ENCODE measurements at regions not wholly inside any gene's neighbourhood (a gene's known extent, or its start where the extent isn't known, plus 50 kb on each side); places are given as distances from the start of the nearest gene placed in this dataset.

DNA sequence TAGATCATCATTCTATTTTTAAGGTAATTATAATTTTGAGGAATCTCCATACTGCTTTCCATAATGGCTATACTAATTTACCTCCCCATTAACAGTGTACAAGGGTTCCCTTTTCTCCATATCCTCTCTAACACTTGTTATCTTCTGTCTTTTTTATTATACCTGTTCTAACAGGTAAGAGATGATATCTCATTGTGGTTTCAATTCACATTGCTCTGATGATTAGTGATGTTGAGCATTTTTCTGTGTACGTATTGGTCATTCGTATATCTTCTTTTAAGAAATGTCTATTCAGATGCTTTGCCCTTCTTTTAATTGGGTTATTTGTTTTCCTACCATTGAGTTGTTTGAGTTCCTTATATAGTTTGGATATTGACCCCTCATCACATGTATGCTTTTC, 81.6 kb upstream of the SCAF8 start:
- Histone ChIP-seq H3K4me1 (ENCODE audit: low read depth) (no peaks in the 10 kb centered on the region), H3K27ac (no peak overlapping the region), H3K4me3 (no peak overlapping the region), H3K9me3 (ENCODE audit: low read depth) (no peaks in the 10 kb centered on the region), H3K36me3 (no peaks in the 10 kb centered on the region), H3K27me3 (no peaks in the 10 kb centered on the region)
- TF ChIP-seq, protein P1, sequence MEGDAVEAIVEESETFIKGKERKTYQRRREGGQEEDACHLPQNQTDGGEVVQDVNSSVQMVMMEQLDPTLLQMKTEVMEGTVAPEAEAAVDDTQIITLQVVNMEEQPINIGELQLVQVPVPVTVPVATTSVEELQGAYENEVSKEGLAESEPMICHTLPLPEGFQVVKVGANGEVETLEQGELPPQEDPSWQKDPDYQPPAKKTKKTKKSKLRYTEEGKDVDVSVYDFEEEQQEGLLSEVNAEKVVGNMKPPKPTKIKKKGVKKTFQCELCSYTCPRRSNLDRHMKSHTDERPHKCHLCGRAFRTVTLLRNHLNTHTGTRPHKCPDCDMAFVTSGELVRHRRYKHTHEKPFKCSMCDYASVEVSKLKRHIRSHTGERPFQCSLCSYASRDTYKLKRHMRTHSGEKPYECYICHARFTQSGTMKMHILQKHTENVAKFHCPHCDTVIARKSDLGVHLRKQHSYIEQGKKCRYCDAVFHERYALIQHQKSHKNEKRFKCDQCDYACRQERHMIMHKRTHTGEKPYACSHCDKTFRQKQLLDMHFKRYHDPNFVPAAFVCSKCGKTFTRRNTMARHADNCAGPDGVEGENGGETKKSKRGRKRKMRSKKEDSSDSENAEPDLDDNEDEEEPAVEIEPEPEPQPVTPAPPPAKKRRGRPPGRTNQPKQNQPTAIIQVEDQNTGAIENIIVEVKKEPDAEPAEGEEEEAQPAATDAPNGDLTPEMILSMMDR (IDR thresholded peaks at IDR 0.05; ENCODE audit: low read depth, low read length) = no peak
- no peak for DNase-seq (ENCODE audit: low read depth in 1 of 2, low spot score in 1 of 2)

DNA sequence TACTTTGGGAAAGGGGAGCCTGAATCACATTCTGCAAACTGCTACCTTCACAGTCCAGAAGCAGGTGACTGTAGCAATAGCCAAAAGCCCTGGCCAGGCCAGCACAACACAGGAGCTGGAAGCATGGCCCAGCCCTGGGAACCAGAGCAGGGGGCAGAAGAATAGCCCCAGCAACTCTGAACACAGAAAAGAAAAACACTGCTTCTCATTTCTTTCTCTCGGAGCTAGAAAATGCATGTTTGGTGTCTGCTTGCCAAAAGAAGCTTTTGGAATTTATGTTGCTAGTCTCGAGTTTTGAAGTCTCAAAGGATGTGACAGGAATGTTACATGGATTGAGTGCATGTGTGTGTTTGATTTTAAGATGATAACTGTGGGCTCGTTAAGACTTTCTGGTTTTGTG, 79.8 kb upstream of the SCAF8 start:
- DNase-seq (ENCODE audit: low read depth in 1 of 2, low spot score in 1 of 2) = peak in 1 of 2 donors; percentile 32
- no peaks in the 10 kb centered on the region for H3K36me3 ChIP-seq
- no peak overlapping the region for H3K4me3 ChIP-seq
- TF ChIP-seq, protein P1 (IDR thresholded peaks at IDR 0.05; ENCODE audit: low read depth, low read length) = no peak
- no peaks in the 10 kb centered on the region for H3K27me3 ChIP-seq
- H3K27ac ChIP-seq = no peak overlapping the region
- no peaks in the 10 kb centered on the region for H3K4me1 ChIP-seq (ENCODE audit: low read depth)
- no peaks in the 10 kb centered on the region for H3K9me3 ChIP-seq (ENCODE audit: low read depth)

DNA sequence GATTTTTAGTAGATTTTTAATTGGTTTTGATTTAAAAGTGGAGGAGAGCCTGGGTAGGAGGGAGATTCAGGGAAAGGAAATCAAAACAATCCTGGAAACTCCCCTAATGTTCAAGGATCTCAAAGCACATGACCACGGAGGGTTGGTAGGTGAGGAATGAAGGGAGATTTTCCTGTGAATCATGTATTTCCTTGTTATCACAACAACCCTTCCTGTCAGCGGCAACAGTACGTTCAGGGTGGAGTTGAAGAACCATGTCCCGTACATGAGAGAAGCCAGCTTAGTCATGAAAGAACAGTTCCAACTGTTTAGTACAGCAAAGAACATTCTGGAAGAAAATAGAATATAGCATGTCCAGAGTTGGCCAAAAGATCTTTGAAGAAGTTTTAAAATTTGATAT, 79.4 kb upstream of the SCAF8 start:
- Histone ChIP-seq H3K9me3 (ENCODE audit: low read depth) (no peaks in the 10 kb centered on the region), H3K27ac (no peak overlapping the region), H3K4me3 (no peak overlapping the region), H3K36me3 (no peaks in the 10 kb centered on the region), H3K4me1 (ENCODE audit: low read depth) (no peaks in the 10 kb centered on the region), H3K27me3 (no peaks in the 10 kb centered on the region)
- TF ChIP-seq, protein P1 (IDR thresholded peaks at IDR 0.05; ENCODE audit: low read depth, low read length) = no peak
- peak in 1 of 2 donors; percentile 86 for DNase-seq (ENCODE audit: low read depth in 1 of 2, low spot score in 1 of 2)

DNA sequence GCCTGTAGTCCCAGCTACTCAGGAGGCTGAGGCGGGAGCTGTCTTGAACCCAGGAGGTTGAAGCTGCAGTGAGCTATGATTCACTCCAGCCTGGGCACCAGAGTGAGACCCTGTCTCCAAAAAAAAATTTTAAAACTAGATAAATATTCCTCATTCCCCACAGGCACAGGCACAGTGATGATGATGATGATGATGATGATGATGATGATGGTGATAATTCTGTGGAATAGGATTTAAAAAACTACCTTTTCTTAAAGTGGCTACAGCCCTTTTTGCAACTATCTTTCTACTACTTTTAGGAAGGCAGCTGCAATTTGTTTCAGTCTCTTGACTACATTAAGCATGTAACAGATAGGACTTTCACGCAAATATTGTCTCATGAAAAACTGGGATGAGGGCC, 76.6 kb upstream of the SCAF8 start:
- H3K4me3 ChIP-seq = no peak overlapping the region
- H3K27ac ChIP-seq = no peak overlapping the region
- H3K9me3 ChIP-seq (ENCODE audit: low read depth) = no peaks in the 10 kb centered on the region
- TF ChIP-seq, protein P1 (IDR thresholded peaks at IDR 0.05; ENCODE audit: low read depth, low read length) = no peak
- no peaks in the 10 kb centered on the region for H3K36me3 ChIP-seq
- DNase-seq (ENCODE audit: low read depth in 1 of 2, low spot score in 1 of 2) = no peak
- H3K27me3 ChIP-seq = no peaks in the 10 kb centered on the region
- H3K4me1 ChIP-seq (ENCODE audit: low read depth) = no peaks in the 10 kb centered on the region

DNA sequence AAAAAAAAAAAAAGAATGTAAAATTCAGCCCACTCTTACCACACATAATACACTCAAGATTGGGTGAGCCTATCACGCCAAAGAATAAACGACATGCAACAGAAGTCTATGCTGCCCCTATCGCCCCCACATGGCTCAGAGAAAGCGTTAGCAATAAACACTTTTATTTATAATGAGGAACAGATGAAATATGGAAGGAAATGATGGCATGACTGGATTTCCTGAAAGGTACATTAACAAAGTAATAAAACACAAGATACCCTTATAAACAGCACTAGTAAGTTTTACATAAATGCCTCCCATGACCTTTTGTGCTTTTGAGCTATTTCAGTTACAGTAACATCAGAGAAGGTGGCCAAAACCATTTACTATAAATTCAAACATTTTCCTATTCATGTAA, 71.4 kb upstream of the SCAF8 start:
- no peaks in the 10 kb centered on the region for H3K36me3 ChIP-seq
- no peak overlapping the region for H3K27ac ChIP-seq
- DNase-seq (ENCODE audit: low read depth in 1 of 2, low spot score in 1 of 2) = no peak
- no peaks in the 10 kb centered on the region for H3K9me3 ChIP-seq (ENCODE audit: low read depth)
- TF ChIP-seq, protein P1 (IDR thresholded peaks at IDR 0.05; ENCODE audit: low read depth, low read length) = no peak
- H3K4me3 ChIP-seq = no peak overlapping the region
- no peaks in the 10 kb centered on the region for H3K4me1 ChIP-seq (ENCODE audit: low read depth)
- H3K27me3 ChIP-seq = no peaks in the 10 kb centered on the region

DNA sequence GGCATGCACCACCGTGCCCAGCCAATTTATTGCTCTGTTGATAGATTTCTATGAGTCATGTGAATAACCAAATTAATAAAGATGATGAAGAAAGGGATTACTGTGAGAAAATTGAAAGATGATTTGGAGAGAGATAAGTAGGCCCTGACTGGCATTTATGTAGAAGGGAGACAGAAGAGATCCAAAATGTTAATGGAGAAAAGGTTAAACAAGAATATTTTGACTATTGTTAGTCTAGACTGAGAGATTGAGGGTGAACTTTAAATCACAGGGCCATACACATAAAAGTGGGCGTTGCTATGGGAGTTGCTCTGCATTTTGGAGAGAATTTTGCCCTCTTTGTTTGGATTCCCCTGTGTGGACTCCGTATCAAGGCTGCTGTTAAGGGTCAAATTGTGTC, 68.9 kb upstream of the SCAF8 start:
- no peaks in the 10 kb centered on the region for H3K36me3 ChIP-seq
- no peaks in the 10 kb centered on the region for H3K9me3 ChIP-seq (ENCODE audit: low read depth)
- H3K27me3 ChIP-seq = no peaks in the 10 kb centered on the region
- H3K4me3 ChIP-seq = no peak overlapping the region
- TF ChIP-seq, protein P1 (IDR thresholded peaks at IDR 0.05; ENCODE audit: low read depth, low read length) = no peak
- no peak overlapping the region for H3K27ac ChIP-seq
- DNase-seq (ENCODE audit: low read depth in 1 of 2, low spot score in 1 of 2) = no peak
- H3K4me1 ChIP-seq (ENCODE audit: low read depth) = no peaks in the 10 kb centered on the region

Data from cardiac muscle cell (in vitro differentiated cells and primary cell).